ENCODE measurements at regions not wholly inside any gene's neighbourhood (a gene's known extent, or its start where the extent isn't known, plus 50 kb on each side); places are given as distances from the start of the nearest gene placed in this dataset.
"Not testable (repeated sequence)": the region's sequence is repeated elsewhere in the genome, so short reads cannot be mapped to it uniquely, and the experiment has no call there.

DNA sequence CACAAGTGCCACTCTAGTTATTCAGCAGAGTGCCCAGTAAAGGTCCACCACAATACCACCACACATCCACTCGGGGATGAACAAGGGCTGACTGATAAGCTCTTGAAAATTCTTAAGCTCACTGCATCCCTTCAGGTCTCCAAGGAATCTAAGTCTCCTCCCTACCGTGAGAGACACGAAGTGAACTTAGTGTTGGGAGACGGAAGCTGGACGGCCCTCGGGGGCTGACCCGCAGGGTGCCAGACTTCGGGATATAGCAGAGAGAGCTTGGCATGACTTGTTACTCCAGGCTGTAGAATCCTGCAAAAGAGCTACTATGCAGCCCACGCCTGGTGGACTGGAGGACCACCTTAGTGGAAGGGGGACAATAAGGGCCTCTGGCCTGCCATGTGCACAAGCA lies 75.1 kb downstream of the LYZL1 start:
- not testable (repeated sequence) for DNase-seq

DNA sequence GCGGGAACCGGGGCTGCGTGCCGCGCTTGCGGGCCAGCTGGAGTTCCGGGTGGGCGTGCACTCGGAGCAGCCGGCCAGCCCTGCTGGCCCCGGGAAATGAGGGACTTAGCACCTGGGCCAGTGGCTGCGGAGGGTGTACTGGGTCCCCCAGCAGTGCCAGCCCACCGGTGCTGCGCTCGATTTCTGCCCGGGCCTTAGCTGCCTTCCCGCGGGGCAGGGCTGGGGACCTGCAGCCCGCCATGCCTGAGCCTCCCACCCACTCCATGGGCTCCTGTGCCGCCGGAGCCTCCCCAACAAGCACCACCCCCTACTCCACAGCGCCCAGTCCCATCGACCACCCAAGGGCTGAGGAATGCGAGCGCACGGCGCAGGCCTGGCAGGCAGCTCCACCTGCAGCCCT lies 77.3 kb downstream of the LYZL1 start:
- DNase-seq, result not testable (repeated sequence)

DNA sequence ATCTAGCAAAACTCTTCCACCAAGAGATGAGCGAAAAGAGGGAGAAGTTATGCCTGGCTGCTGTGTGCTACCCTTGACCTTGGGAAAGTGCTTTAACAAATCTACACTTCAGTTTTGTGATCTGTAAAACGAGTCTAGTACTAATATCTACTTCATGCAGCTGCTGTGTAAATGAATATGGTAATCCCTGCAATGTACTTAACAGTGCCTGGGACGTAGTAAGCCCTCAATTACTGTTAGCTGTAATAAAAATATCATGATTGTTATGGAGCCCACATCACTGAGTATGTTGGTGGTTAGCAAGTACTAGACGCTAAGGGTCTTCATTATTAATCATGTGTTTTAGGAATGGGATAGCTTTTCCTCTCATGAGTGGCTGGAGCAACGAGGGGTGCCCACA lies 80.5 kb downstream of the LYZL1 start:
- DNase-seq, result no peak

DNA sequence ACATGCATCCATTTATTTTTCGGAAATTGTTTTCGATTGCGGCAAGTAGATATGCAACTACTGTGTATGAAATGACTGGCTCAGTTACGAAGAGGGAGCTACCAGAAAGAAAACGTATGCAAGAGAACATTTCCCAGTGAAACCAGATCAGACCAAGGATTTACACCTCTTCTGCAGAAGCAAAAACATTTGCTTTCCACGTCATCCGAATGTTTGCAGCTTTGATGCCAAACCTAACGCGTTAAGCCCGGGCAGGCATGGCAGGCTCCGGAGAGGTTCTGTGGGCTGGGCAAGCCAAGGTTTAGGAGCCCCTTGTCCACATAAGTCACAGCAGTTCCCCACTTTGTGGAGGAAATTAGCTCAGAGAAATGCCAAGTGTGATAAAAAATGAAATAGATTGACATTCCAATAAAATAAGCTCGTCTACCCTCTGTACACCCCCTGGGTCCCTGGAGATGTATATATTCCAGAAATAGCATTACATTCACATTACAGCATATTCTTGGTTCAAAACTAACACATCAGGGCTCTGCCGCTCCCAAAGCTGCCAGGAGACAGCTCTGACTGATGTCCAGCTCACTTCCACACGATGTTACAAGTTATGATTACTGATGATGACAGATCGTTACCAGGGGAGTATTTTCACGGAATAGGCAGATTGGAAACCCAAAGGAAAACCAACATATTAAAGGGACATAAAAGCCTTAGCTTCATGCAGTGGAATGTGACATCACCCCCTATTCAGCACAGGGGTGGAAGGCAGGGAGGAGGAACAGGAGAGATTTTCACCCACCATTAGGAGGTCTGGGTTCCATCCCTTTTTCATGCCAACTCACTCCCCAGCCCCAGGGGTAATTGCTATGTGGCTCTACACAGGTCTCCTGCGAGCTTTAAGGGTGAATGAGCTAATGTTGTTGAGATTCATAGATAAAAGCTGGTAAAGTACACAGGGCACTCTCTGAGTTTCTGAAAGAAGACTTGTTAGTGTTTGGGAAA lies 81.5 kb downstream of the LYZL1 start:
- DNase-seq, result no peak

DNA sequence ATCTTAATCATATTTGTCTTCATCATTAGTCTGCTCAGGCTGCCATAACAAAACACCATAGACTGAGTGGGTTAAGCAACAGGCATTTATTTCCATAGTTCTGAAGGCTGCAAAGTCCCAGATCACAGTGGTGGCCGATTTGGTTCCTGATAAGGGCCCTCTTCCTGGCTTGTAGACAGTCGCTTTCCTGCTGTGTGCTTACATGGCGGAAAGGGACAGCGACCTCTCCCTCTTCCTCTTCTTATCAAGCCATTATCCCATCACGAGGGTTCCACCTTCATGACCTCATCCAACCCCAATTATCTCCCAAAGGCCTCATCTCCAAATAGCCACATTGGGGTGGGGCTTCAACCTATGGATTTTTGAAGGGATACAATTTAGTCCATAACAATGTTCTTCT lies 84.0 kb downstream of the LYZL1 start:
- no peak for DNase-seq

DNA sequence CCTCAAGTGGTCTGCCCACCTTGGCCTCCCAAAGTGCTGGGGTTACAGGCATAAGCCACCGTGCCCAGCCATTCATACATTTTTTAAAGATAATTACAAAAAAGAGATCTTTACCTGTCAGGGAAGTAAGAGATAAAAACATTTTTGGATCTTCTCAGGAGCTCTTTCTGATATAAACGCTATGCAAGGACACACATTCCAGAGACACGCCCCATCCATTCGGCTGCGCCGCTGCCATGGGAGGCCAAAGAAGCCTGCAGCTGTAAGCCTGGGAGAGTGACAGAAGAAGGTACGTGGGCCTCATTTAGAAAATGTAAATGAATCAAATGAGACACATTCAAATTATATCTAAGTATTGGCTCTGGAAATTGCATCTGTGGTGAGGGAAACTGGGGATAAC lies 85.3 kb downstream of the LYZL1 start:
- DNase-seq, result no peak

DNA sequence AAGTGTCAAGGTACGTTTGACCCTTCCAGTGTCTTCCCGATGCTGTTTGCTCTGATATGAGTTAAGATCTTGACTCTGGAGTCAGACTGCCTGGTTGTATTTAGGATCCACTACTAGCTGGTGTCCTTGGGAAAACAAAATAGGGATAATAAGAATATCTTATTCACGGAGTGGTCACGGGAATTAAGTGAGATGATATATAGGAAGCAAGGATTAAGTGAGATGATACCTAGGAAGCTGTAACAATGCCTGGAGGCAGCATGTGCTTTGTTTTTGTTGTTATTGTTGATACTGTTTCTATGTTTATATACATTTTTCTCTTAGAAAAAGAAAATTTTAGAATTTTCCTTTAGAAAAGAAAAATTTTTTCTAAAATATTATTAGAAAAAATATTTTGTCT lies 87.0 kb downstream of the LYZL1 start:
- DNase-seq, result no peak

DNA sequence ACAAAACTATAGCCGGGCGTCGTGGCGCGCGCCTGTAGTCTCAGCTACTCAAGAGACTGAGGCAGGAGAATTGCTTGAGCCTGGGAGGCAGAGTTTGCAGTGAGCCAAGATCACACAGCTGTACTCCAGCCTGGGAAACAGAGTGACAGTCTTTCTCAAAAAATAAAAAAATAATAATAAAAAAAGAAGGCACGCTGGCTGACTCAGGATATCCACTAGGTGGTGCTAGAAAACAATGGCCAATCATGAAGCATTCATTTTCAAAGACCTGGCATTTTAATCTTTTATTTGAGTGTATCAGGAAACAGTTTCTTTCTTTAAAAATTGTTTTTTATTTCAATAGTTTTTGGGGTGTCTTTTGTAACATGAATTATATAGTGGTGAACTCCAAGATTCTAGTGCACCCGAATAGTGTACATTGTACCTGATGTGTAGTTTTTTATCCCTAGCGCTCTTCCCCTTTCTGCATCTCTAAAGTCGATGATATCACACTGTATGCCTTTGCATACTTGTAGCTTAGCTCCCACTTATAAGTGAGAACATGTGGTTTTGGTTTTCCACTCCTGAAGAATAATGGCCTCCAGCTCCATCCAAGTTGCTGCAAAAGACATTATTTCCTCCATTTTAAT lies 88.6 kb downstream of the LYZL1 start:
- peak; percentile 31 for DNase-seq

DNA sequence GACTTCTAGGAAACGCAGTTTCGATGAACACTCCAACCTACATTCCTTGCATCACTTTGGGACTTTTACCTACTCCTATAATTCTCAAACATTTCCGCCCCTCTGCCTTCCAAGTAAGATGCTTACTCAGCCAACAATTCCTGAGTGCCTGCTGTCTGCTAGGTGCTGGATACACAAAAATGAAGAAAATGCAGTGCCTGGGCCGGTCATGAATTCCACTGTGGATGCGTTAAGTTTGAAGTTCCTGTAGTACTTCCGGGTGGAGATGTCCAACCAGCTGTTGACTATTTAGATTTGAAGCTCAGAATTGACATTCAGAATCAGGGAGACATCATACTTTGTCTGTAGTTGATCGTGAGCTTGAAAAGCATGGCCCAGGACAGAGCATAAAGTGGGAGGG lies 89.2 kb downstream of the LYZL1 start:
- no peak for DNase-seq

DNA sequence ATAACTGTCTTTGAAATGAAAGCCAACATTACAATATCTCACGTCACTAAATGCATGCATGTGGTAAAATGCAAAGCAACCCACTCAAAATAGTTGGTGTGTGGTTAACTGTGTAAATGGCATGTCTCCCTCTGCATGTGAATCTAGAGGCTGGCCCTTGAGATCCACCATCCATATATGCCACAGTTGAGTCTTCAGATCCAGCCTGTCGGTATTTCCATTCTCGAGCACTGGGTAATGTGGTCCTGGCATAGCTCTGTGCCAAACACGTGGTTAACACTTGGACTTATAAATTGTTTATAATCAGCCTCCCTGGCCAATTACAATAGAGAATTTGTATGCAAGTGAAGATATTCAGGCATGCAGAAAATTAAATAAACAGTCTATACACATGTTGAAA lies 90.3 kb downstream of the LYZL1 start:
- DNase-seq, result no peak

DNA sequence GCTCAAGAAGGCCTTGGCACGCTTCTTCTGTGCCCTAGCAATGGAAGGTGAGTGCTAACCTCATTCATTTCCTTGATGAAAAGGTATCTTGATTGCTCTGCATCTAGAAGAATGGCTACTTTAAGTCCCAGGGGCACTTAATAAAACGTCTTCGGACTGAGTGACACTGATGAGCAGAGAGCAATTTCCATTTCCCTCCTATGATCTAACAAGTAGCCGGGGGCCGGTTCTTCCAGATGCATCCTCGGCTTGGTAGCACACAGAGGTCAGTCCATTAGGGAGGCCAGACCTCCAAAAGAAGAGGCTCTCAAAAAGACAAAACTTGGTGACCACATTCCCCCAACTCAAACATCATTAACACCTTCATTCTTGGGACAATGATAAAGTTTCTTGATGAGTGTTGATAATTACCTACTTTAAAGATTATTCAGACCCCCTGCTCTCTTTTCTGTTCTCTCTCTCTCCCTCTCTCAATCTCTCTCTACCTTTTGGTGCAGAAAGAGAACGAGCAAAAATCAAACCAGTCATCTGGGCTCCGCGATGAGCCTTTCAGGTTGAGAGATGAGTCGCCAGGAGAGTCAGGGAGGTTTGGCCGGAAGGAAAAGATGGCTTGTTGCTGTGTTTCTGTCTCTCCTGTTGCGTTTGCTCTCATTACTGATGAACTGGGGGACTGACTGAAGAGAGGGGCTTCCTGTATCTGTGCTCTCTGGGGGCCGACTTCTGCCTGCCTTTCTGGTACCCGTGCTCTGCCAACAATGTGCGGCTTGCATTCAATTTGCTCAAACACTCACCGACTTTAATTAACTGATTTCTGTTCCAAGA lies 91.1 kb downstream of the LYZL1 start:
- DNase-seq, result not testable (repeated sequence)

DNA sequence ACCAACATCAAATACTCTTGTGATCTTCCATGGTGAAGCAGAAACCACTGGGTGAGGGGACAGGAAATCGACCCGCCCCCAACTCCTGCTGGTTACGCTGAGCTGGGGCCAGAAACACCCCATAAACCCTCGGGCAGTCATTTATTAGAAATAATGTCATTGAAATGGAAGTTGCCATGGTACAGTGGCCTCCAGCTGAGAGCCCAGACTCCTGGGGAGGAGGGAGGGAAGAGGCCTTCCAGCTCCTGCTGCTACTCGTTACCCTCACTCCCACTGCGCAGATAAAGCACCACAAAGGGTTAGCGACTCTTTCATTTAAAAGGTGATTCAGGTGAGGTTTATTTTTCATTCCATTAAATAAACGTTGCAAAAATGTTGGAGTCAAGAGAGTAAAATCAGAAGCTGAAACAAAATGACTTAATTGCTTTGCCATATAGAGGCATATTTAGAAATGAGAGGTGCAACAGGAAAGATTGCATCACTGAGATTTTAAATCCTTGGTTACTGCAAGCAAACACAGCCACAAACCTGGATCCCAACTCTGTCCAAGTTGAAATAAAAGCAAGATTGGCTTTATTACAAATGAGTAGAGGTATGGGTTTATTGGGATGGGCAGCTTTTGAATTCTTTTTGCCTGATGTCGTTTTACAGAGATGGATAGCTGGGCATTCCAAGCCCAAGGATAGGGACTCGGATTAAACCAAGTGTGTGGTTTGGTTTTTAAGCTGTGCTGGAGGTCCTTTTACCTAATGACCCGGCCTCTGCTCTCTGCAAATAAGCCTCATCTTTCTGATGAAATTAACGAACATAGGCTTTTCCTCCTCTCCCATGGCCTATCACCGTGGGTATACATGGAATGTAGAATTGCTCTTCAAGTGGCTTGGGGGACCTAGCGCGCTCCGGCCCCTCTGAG lies 92.0 kb downstream of the LYZL1 start:
- DNase-seq, result not testable (repeated sequence)

DNA sequence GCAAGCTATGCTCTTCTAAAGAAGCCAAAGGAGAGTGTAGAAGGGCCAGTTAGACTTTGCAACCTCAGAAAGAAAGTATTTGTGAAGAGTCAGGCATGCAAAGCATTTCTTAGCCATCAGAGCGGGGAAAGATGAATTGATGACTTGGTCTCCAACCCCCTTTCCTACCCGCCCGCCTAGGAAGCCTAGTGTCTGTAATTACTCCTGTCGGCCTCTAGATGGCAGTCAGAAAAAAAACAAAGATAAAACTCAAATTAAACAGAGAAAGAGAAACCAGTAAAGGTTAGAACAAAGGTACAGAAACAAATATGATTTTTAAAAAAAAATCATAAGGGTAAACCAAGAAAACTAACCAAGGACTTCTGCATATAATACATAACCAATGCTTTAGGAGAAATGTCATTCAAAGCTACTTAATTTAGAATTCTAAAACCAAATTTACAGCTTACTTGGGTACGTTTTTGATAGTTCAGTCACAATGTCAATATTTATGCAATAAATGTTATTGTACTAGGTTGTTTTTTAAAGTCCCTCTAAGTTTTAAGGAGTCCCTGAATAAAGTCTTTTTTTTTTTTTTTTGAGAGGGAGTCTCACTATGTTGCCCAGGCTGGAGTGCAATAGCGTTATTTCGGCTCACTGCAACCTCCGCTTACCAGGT lies 97.6 kb downstream of the LYZL1 start:
- DNase-seq, result no peak

DNA sequence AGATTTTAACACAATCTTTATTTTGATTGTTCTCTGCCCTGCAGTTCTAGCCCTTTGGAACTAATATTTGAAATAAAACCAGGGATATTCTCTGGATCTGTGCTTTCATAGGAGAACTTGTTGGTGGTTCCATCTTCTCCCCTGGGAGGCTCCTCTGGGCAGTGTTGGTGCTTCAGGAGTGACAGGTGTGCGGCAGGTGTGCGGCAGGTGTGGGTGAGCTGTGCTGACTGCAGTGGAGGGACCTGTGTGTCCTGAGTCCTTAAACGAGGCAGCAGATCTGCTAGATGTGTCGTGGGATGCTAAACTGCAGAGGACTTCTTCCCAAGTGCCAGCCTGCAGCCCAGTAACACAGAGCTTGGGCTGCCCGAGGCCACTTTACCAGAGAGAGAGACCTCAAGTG lies 98.4 kb downstream of the LYZL1 start:
- no peak for DNase-seq

DNA sequence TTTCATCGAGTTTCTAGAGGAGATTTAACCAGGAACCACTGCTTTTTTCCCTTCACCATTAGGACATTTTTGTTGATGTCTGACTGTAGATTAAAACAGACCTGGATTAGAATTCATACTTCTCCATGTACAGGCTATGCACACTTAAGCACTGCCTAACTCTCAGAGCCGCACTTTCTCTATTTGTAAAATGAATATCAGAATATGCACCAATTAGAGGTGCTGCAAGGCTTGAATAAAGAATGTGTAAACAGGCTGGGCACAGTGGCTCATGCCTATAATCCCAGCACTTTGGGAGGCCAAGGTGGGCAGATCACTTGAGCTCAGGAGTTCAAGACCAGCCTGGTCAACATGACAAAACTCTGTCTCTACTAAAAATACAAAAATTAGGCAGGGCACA lies 99.2 kb downstream of the LYZL1 start:
- not testable (repeated sequence) for DNase-seq

DNA sequence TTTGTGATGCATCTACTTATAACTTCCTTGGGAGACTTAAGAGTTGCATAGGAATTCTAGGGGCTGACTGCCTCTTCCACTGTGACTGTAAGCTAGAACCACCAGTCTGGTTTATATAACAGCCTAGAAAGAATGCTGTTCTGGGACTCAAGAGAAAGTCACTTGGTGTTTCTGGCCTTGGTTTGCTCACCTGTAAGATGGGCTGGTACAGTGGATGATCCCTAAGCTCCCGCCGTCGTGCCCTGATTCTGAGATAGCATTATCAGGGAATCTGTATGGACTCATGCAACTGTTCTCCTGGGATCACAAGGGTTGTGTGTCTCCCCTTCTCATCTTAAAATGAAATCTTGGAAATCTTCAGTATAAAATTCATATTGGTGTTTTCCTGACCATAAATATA lies 100.6 kb downstream of the LYZL1 start:
- DNase-seq, result no peak

DNA sequence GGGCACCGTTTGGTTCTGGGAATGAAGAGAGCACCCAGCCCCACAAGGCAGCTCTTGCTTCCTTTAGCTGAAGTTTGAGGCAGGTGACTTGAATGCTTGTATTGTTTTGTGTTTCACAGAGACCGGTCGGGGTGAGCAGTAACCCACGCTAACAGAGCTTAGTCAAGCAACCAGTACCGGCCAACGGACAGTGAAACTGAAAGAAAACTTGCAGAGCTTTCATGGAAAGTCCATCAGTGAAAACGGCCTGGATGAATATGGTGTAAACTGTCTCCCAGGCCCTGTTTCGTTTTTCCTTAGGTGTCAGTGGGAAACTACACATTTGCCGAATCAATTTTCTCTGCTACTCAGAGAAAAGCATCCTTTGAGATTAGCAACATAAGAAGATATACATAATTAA lies 101.1 kb downstream of the LYZL1 start:
- DNase-seq, result no peak

DNA sequence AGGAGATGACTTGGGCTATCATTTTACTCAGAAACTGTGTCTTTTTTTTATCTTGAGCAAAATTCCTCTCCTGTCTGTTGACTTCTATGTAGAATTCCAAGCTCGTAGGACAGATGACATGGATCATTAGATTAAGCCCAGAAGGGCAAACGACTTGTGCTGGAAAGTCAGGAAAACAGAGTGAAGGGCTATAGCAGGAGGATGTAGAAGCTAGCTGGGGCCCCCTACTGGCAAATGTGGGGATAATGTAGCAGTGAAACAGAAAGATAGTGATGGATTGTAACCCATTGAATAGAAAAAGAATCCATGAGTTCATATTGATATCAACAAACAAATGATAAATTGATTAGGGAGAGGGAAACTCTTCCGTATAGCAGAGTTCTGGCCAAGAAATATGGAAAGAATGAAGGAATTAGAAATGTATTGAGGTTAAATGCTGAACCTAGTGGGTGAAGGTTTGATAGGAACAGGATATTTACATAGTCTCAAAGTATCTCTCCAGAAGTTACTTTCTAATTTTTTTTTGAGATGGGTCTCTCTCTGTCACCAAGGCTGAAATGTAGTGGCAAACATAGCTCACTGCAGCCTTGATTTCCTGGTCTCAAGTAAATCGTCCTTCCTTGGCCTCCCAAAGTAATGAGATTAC lies 103.6 kb downstream of the LYZL1 start:
- peak; percentile 14 for DNase-seq

DNA sequence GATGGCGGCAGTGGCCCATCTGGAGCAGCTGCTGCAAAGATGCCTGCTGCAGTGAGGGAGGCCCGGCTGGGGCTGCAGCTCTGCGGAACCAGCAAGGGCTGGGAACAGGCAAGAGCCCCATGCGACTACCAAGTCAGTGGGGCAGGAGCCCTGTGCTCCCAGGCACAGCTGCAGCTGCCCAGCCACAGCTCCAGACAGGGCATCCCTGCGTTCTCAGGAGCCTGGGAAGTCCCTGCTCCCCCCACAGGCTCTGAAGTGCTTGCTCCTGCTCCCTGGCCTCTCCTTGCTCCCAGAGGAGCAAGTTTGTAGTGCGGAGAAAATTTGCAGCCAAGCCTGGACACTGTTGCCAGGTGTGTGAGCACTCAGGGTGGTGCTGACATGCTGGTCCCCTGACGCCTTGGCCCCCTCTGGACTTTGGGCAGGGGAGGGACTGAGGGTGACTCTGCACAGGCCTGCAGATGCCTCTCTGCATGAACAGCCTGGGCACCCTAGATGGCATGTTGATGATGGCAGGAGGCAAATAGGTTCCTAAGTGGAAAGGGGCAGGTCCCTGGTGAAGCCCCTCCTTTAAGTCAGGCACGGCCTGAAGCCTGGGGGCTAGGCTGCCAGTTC lies 105.6 kb downstream of the LYZL1 start:
- no peak for DNase-seq

DNA sequence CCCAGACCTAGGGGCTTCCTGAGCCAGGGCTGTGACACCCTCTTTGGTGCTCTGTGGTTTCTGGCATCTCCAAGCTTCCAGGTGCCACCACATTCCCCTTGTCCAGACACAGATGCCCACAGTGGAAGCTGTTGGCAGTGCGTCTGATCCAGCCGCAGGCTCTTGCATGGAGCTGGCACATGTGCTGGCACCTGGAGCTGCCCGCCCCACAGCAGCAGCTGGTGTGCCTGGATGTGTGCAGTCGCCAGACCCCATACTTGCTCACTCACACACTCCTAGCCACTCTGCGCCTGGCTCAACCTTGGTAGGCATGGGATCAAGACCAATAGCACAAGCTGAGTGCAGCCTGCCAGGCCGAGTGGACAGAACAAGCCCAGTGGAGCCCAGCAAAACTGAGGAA lies 106.5 kb downstream of the LYZL1 start:
- DNase-seq, result no peak

DNA sequence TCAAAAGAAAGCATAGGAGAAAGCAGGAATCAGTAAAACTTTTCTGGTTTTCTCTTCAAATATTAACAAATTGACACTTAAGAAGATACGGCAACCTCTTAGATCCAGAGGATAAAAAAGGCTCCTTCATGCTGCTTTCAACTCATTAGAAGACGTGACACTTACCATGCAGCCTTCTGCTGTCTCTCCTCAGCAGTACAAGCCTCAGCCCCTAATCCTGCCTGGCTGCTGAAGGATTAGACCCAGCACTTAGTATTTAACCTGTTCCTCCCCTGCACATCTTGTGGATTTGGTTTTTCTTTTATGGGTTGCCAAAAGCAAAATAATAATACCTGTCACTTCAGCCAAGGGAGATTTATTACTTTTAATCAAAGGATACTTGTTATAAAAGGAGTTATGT lies 108.4 kb downstream of the LYZL1 start:
- no peak for DNase-seq

Measured in amniotic stem cell (primary cell).